ENCODE measurements at regions not wholly inside any gene's neighbourhood (a gene's known extent, or its start where the extent isn't known, plus 50 kb on each side); places are given as distances from the start of the nearest gene placed in this dataset.

GRCh38 chr4:177508662-177509061 lies 66.4 kb upstream of the AGA start:
- TF ChIP-seq CTCF (IDR thresholded peaks at IDR 0.05; ENCODE audit: insufficient read depth, low read length) (no peak), POLR2AphosphoS5 (IDR thresholded peaks at IDR 0.05; ENCODE audit: low read depth) (no peak), REST (IDR thresholded peaks at IDR 0.05; ENCODE audit: insufficient replicate concordance, low read depth) (no peak), GABPA (IDR thresholded peaks at IDR 0.05; ENCODE audit: low read depth) (no peak)

Measured in HL-60 (cell line).